ENCODE measurements at regions not wholly inside any gene's neighbourhood (a gene's known extent, or its start where the extent isn't known, plus 50 kb on each side); places are given as distances from the start of the nearest gene placed in this dataset.
"Not testable (repeated sequence)": the region's sequence is repeated elsewhere in the genome, so short reads cannot be mapped to it uniquely, and the experiment has no call there.

DNA sequence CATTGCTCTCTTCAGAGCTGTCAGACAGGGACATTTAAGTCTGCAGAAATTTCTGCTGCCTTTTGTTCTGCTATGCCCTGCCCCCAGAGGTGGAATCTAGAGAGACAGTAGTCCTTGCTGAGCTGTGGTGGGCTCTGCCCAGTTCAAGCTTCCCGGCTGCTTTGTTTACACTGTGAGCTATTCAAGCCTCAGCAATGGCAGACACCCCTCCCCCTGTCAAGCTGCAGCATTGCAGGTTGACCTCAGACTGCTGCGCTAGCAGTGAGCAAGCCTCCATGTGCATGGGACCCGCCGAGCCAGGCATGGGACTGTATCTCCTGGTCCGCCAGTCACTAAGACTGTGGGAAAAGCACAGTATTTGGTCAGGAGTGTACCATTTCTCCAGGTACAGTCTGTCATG, 53.6 kb upstream of the MAPK10 start:
- not testable (repeated sequence) for H3K4me3 ChIP-seq (ENCODE audit: low read depth in 1 of 5, low read length in 5 of 5); H3K27me3 ChIP-seq (ENCODE audit: control insufficient read depth in 5 of 5, insufficient read depth in 4 of 5, low read length in 5 of 5); H3K9ac ChIP-seq (ENCODE audit: low read length in 5 of 5); H3K36me3 ChIP-seq (ENCODE audit: control insufficient read depth in 5 of 5, insufficient read depth in 5 of 5, low read length in 5 of 5); H3K4me1 ChIP-seq (ENCODE audit: control insufficient read depth in 5 of 5, insufficient read depth in 5 of 5, low read length in 5 of 5); H3K9me3 ChIP-seq (ENCODE audit: control insufficient read depth in 5 of 5, low read length in 5 of 5); H3K27ac ChIP-seq (ENCODE audit: low read depth, low read length)

DNA sequence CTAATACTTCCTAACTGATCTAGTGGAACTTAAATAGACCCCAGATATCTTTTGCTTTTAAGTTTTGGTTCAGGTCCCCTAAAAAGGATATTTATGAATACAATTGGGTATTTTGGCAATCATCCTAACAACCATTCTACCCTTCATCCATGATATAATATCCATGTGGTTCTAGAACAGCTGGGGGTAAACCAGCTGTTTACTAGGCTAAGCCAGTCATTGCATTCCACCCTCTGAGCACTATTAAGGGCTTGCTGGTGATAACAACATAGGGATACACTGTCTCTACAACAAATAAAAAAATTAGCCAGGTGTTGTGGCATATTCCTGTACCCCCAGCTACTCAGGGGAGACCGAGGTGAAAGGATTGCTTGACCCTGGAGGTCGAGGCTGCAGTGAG, 54.8 kb upstream of the MAPK10 start:
- H3K36me3 ChIP-seq (ENCODE audit: control insufficient read depth in 5 of 5, insufficient read depth in 5 of 5, low read length in 5 of 5): no peaks in the 10 kb centered on the region

DNA sequence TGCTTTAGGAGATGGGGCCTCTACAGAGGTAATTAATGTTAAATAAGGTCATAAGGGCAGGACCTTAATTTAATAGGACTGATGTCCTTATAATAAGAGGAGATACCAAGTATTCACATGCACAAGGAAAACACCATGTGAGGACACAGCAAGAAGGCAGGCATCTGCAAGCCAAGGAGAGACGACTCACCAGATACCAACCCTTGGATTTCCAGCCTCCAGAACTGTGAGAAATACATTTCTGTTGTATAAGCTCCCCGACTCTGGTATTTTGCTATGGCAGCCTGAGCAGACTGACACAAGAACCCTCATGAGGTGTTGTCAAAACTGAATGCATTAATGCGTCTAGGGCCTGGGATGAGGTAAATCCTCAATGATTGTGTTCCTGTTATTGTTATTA, 56.2 kb upstream of the MAPK10 start:
- H3K36me3 ChIP-seq (ENCODE audit: control insufficient read depth in 5 of 5, insufficient read depth in 5 of 5, low read length in 5 of 5): no peaks in the 10 kb centered on the region
- H3K27me3 ChIP-seq (ENCODE audit: control insufficient read depth in 5 of 5, insufficient read depth in 4 of 5, low read length in 5 of 5): no peaks in the 10 kb centered on the region
- H3K9me3 ChIP-seq (ENCODE audit: control insufficient read depth in 5 of 5, low read length in 5 of 5): no peaks in the 10 kb centered on the region
- H3K4me3 ChIP-seq (ENCODE audit: low read depth in 1 of 5, low read length in 5 of 5): no peak overlapping the region
- no peak overlapping the region for H3K9ac ChIP-seq (ENCODE audit: low read length in 5 of 5)
- no peak overlapping the region for H3K27ac ChIP-seq (ENCODE audit: low read depth, low read length)
- no peaks in the 10 kb centered on the region for H3K4me1 ChIP-seq (ENCODE audit: control insufficient read depth in 5 of 5, insufficient read depth in 5 of 5, low read length in 5 of 5)

More for the DNA sequence above, 54.8 kb upstream of the MAPK10 start:
- Histone ChIP-seq H3K9me3 (ENCODE audit: control insufficient read depth in 5 of 5, low read length in 5 of 5) (no peaks in the 10 kb centered on the region), H3K27ac (ENCODE audit: low read depth, low read length) (no peak overlapping the region), H3K4me3 (ENCODE audit: low read depth in 1 of 5, low read length in 5 of 5) (no peak overlapping the region), H3K27me3 (ENCODE audit: control insufficient read depth in 5 of 5, insufficient read depth in 4 of 5, low read length in 5 of 5) (no peaks in the 10 kb centered on the region), H3K4me1 (ENCODE audit: control insufficient read depth in 5 of 5, insufficient read depth in 5 of 5, low read length in 5 of 5) (no peaks in the 10 kb centered on the region), H3K9ac (ENCODE audit: low read length in 5 of 5) (no peak overlapping the region)

DNA sequence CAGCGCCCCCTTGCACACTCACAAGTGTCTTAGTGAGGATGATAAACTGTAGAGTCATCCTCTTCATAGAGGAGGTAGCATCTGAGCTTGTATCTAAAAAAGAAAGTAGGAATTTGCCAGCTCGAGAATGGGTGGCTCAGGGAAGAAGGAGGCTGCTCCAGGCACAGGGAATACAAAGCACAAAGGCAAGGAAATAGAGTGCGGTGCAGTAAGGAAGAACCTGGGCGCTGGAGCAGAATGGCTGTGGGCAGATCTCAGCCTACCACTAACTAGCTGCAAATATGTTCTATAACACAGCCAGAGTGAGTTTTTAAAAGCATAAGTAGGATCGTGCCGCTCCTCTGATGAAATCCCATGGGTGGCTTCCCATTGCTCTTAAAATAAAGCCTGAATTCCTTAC, 61.6 kb upstream of the MAPK10 start:
- H3K36me3 ChIP-seq (ENCODE audit: control insufficient read depth in 5 of 5, insufficient read depth in 5 of 5, low read length in 5 of 5): no peaks in the 10 kb centered on the region
- no peak overlapping the region for H3K4me3 ChIP-seq (ENCODE audit: low read depth in 1 of 5, low read length in 5 of 5)
- no peak overlapping the region for H3K27ac ChIP-seq (ENCODE audit: low read depth, low read length)
- H3K27me3 ChIP-seq (ENCODE audit: control insufficient read depth in 5 of 5, insufficient read depth in 4 of 5, low read length in 5 of 5): no peaks in the 10 kb centered on the region
- H3K9me3 ChIP-seq (ENCODE audit: control insufficient read depth in 5 of 5, low read length in 5 of 5): no peaks in the 10 kb centered on the region
- no peaks in the 10 kb centered on the region for H3K4me1 ChIP-seq (ENCODE audit: control insufficient read depth in 5 of 5, insufficient read depth in 5 of 5, low read length in 5 of 5)
- no peak overlapping the region for H3K9ac ChIP-seq (ENCODE audit: low read length in 5 of 5)

DNA sequence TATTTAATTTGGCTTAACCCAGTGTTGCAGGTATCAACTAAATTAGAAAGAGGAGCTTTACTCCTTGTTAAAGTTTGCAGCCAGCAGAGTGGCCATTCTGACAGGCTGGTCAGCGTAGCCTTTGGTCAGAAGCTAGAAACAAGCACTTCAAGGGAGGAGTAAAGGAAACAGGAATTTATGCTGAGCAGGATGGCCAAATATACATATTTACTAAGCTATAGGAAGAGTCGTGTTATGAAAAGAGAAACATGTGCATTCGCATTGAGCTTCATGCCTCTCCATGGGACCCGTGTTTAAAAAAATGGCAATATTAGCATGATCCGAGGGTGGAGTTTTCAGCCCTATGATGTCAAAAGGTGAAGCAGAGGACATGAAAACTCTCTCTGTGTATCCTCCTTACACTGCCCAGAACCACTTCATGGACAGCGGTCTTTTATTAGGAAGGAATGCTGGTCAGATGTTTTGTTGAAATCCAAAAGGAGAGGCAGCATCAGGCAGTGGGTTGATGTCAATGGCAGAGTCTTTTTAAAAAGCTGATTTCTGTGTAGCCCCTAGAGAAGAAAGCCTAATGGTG, 71.8 kb upstream of the MAPK10 start:
- Histone ChIP-seq H3K36me3 (ENCODE audit: control insufficient read depth in 5 of 5, insufficient read depth in 5 of 5, low read length in 5 of 5) (no peaks in the 10 kb centered on the region), H3K9ac (ENCODE audit: low read length in 5 of 5) (no peak overlapping the region), H3K4me1 (ENCODE audit: control insufficient read depth in 5 of 5, insufficient read depth in 5 of 5, low read length in 5 of 5) (peaks cover 0 to 4% (median 0%) of the 10 kb centered on the region in 5 donors), H3K4me3 (ENCODE audit: low read depth in 1 of 5, low read length in 5 of 5) (no peak overlapping the region), H3K27me3 (ENCODE audit: control insufficient read depth in 5 of 5, insufficient read depth in 4 of 5, low read length in 5 of 5) (no peaks in the 10 kb centered on the region), H3K27ac (ENCODE audit: low read depth, low read length) (no peak overlapping the region), H3K9me3 (ENCODE audit: control insufficient read depth in 5 of 5, low read length in 5 of 5) (no peaks in the 10 kb centered on the region)

DNA sequence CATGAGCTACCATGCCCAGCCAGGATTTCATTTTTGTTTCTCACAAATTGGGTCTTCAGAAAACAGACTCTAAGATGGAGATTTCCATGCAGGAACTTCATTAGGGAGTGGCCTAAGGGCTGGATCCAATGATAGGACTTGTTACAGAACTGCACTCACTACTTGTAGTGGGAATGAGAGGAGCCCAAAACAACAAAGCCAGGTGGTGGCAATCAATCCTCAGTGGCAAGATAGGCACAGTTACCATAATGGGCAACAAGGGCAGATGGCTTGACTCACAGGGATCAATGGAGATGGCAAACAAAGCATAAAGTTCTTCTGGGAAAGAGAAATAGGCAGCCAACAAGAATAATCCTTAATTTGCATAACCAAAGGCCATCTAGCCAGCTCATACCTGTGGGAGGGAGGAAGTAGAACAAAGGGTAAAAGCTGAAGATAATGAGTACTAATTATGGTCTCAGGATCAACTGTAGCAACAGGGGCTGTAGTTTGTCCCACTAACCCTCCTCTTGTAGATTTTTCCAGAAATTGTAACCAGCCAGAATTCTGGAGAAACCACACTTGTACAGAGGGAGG, 72.8 kb upstream of the MAPK10 start:
- Histone ChIP-seq H3K27me3 (ENCODE audit: control insufficient read depth in 5 of 5, insufficient read depth in 4 of 5, low read length in 5 of 5) (no peaks in the 10 kb centered on the region), H3K36me3 (ENCODE audit: control insufficient read depth in 5 of 5, insufficient read depth in 5 of 5, low read length in 5 of 5) (no peaks in the 10 kb centered on the region), H3K9ac (ENCODE audit: low read length in 5 of 5) (no peak overlapping the region), H3K4me3 (ENCODE audit: low read depth in 1 of 5, low read length in 5 of 5) (no peak overlapping the region), H3K9me3 (ENCODE audit: control insufficient read depth in 5 of 5, low read length in 5 of 5) (no peaks in the 10 kb centered on the region), H3K4me1 (ENCODE audit: control insufficient read depth in 5 of 5, insufficient read depth in 5 of 5, low read length in 5 of 5) (peaks cover 0 to 4% (median 0%) of the 10 kb centered on the region in 5 donors), H3K27ac (ENCODE audit: low read depth, low read length) (no peak overlapping the region)

DNA sequence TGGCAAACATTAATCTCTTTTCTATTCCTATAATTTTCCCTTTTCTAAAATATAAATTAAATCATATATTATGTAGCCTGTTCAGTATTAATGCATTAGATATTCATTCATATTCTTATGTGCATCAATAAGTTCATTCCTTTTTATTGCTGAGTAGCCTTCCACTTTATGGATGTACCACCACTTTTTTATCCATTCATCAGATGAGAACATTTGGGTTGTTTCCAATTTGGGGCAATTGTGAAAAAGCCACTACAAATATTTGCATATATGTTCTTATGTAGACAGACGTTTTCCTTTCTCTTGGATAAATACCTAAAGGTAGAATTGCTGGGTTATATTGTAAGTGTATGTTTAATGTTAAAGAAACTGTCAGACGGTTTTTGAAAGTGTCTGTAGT, 79.4 kb upstream of the MAPK10 start:
- no peaks in the 10 kb centered on the region for H3K9me3 ChIP-seq (ENCODE audit: control insufficient read depth in 5 of 5, low read length in 5 of 5)
- H3K9ac ChIP-seq (ENCODE audit: low read length in 5 of 5): no peak overlapping the region
- no peak overlapping the region for H3K4me3 ChIP-seq (ENCODE audit: low read depth in 1 of 5, low read length in 5 of 5)
- no peaks in the 10 kb centered on the region for H3K36me3 ChIP-seq (ENCODE audit: control insufficient read depth in 5 of 5, insufficient read depth in 5 of 5, low read length in 5 of 5)
- no peak overlapping the region for H3K27ac ChIP-seq (ENCODE audit: low read depth, low read length)
- H3K27me3 ChIP-seq (ENCODE audit: control insufficient read depth in 5 of 5, insufficient read depth in 4 of 5, low read length in 5 of 5): no peaks in the 10 kb centered on the region
- H3K4me1 ChIP-seq (ENCODE audit: control insufficient read depth in 5 of 5, insufficient read depth in 5 of 5, low read length in 5 of 5): peaks cover 0 to 10% (median 0%) of the 10 kb centered on the region in 5 donors

DNA sequence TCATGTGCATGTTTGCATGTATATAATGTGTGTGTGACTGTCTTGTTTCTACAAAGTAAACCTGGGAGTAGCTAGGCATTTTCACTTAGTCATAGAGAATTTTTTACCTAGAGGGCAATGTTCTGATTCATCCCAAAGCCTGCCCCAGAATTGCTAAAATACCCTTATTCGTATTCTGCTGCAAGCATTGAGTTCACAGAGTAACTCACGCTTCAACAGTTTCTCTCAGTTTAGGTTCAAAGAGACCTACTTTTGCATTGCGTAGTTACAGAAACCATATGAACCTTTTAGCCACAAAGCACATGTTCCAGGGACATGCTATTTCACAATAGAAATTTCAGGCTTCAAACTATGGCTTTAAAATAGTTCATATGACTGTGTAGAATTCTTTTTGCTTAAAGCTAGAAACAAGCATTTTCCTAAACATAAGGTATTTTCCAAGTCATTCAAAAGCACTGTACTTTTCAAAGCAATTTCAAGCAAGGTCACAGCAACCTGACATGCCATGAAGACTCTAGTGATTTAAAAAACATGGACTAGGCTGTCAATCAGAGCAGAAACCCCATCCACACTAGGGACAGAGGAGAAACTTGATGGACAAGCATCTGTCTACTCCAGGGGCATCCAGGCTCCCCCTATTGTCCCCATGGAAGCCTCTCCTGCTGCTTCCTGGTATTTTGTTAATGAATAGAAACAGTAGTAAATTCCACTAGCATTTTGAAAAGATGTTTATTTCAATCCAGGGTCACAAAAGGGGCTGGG, 81.5 kb upstream of the MAPK10 start:
- no peak overlapping the region for H3K27ac ChIP-seq (ENCODE audit: low read depth, low read length)
- no peak overlapping the region for H3K4me3 ChIP-seq (ENCODE audit: low read depth in 1 of 5, low read length in 5 of 5)
- no peaks in the 10 kb centered on the region for H3K9me3 ChIP-seq (ENCODE audit: control insufficient read depth in 5 of 5, low read length in 5 of 5)
- no peak overlapping the region for H3K9ac ChIP-seq (ENCODE audit: low read length in 5 of 5)
- H3K27me3 ChIP-seq (ENCODE audit: control insufficient read depth in 5 of 5, insufficient read depth in 4 of 5, low read length in 5 of 5): no peaks in the 10 kb centered on the region
- peaks cover 0 to 6% (median 0%) of the 10 kb centered on the region in 5 donors for H3K4me1 ChIP-seq (ENCODE audit: control insufficient read depth in 5 of 5, insufficient read depth in 5 of 5, low read length in 5 of 5)
- H3K36me3 ChIP-seq (ENCODE audit: control insufficient read depth in 5 of 5, insufficient read depth in 5 of 5, low read length in 5 of 5): no peaks in the 10 kb centered on the region

DNA sequence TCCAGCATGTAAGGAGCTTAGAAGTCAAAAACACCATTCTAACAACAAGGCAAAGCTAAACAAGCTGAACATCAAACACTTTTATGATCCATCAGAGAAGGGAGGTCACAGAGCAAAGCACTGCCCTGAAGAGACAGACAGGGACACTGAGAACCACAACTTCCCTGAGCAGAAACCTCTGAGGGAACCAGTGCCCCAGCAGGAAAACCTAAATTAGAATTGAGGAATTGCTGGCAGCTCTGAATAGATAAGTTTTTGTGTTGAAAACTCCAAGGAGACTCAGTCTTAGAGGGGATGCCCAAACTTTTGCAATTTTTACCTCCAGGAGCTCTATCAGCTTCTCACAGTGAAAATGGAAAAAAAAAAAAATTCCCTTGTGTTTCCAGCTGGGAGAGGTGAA, 83.0 kb upstream of the MAPK10 start:
- Histone ChIP-seq H3K9me3 (ENCODE audit: control insufficient read depth in 5 of 5, low read length in 5 of 5) (no peaks in the 10 kb centered on the region), H3K9ac (ENCODE audit: low read length in 5 of 5) (no peak overlapping the region), H3K27ac (ENCODE audit: low read depth, low read length) (no peak overlapping the region), H3K4me3 (ENCODE audit: low read depth in 1 of 5, low read length in 5 of 5) (no peak overlapping the region), H3K36me3 (ENCODE audit: control insufficient read depth in 5 of 5, insufficient read depth in 5 of 5, low read length in 5 of 5) (no peaks in the 10 kb centered on the region), H3K27me3 (ENCODE audit: control insufficient read depth in 5 of 5, insufficient read depth in 4 of 5, low read length in 5 of 5) (no peaks in the 10 kb centered on the region), H3K4me1 (ENCODE audit: control insufficient read depth in 5 of 5, insufficient read depth in 5 of 5, low read length in 5 of 5) (peaks cover 0 to 6% (median 0%) of the 10 kb centered on the region in 5 donors)

DNA sequence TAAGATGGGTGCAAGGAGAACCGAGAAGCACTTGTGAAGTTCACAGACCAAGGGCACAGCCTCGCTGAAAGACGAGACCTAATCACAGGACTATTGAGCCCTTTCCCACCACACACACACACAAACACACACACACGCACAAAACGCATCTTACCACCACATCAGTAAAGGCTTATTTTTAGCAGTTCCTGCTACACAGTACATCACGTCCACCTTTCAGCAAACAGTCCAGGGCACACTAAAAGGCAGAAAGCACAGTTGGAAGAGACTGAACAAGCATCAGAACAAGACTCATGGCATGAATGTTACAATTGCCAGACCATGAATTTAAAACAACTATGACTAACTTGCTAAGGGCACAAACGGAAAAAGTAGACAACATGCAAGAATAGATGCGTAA, 83.6 kb upstream of the MAPK10 start:
- Histone ChIP-seq H3K9ac (ENCODE audit: low read length in 5 of 5) (no peak overlapping the region), H3K4me3 (ENCODE audit: low read depth in 1 of 5, low read length in 5 of 5) (no peak overlapping the region), H3K27ac (ENCODE audit: low read depth, low read length) (no peak overlapping the region)

More for the DNA sequence above, 83.6 kb upstream of the MAPK10 start:
- Histone ChIP-seq H3K36me3 (ENCODE audit: control insufficient read depth in 5 of 5, insufficient read depth in 5 of 5, low read length in 5 of 5) (no peaks in the 10 kb centered on the region), H3K9me3 (ENCODE audit: control insufficient read depth in 5 of 5, low read length in 5 of 5) (no peaks in the 10 kb centered on the region), H3K4me1 (ENCODE audit: control insufficient read depth in 5 of 5, insufficient read depth in 5 of 5, low read length in 5 of 5) (peaks cover 0 to 6% (median 0%) of the 10 kb centered on the region in 5 donors), H3K27me3 (ENCODE audit: control insufficient read depth in 5 of 5, insufficient read depth in 4 of 5, low read length in 5 of 5) (no peaks in the 10 kb centered on the region)
